ENCODE measurements at regions not wholly inside any gene's neighbourhood (a gene's known extent, or its start where the extent isn't known, plus 50 kb on each side); places are given as distances from the start of the nearest gene placed in this dataset.

DNA sequence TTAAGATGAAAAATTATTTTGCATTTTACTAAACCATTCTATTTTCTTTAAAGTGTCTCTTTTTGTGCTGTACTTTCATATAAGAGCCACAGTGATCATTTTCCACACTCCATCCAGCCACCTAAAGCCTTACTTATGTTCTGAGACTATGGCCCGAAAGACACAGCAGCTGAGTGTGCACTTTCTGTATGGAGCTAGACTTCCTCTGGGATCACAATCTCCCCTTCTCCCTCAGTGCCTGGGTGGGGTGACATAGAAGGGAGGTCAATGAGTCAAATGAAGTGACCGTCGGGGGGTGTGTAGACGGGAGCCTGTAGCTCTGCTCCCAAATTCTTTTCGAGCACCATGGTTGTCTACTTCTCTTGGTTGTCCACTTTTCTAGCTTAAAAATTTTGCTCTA lies 97.8 kb upstream of the ARL4C start:
- SMC1A ChIA-PET (ENCODE audit: uncharacterized antibody, unreplicated experiment) = no interaction called here
- whole genome bisulfite sequencing (ENCODE audit: insufficient coverage, insufficient replicate concordance, low lambda C conversion rate, missing lambda C conversion rate) = 42% methylated on average over 5 of the region's 5 CpGs
- H3K9ac ChIP-seq (ENCODE audit: control insufficient read depth, insufficient read depth, low read length) = no peak overlapping the region
- no peak overlapping the region for H2AFZ ChIP-seq (ENCODE audit: control insufficient read depth, low read depth, low read length)
- H4K20me1 ChIP-seq (ENCODE audit: control insufficient read depth, insufficient read depth) = no peaks in the 10 kb centered on the region
- in situ Hi-C loops (cut with MboI) (no loop called here), intact Hi-C loops (cut with micrococcal nuclease; ENCODE audit: unreplicated experiment) (no loop called here)
- H3K4me2 ChIP-seq (ENCODE audit: control insufficient read depth, insufficient read depth) = no peak overlapping the region
- CTCF ChIA-PET = no interaction called here
- no peaks in the 10 kb centered on the region for H3K9me3 ChIP-seq (replicated peaks; ENCODE audit: control insufficient read depth, insufficient read depth, low read length)
- POLR2A ChIA-PET = no interaction called here
- RAD21 ChIA-PET (ENCODE audit: unreplicated experiment) = no interaction called here
- TF ChIP-seq HDAC6 (IDR thresholded peaks at IDR 0.05; ENCODE audit: unreplicated experiment) = no peak
- TF ChIP-seq, protein P1, sequence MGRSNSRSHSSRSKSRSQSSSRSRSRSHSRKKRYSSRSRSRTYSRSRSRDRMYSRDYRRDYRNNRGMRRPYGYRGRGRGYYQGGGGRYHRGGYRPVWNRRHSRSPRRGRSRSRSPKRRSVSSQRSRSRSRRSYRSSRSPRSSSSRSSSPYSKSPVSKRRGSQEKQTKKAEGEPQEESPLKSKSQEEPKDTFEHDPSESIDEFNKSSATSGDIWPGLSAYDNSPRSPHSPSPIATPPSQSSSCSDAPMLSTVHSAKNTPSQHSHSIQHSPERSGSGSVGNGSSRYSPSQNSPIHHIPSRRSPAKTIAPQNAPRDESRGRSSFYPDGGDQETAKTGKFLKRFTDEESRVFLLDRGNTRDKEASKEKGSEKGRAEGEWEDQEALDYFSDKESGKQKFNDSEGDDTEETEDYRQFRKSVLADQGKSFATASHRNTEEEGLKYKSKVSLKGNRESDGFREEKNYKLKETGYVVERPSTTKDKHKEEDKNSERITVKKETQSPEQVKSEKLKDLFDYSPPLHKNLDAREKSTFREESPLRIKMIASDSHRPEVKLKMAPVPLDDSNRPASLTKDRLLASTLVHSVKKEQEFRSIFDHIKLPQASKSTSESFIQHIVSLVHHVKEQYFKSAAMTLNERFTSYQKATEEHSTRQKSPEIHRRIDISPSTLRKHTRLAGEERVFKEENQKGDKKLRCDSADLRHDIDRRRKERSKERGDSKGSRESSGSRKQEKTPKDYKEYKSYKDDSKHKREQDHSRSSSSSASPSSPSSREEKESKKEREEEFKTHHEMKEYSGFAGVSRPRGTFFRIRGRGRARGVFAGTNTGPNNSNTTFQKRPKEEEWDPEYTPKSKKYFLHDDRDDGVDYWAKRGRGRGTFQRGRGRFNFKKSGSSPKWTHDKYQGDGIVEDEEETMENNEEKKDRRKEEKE (IDR thresholded peaks at IDR 0.05) = no peak
- no peak for TF ChIP-seq POLR2AphosphoS5 (IDR thresholded peaks at IDR 0.05; ENCODE audit: low read length)
- no peak for TF ChIP-seq FOXM1 (IDR thresholded peaks at IDR 0.05; ENCODE audit: low read depth, low read length)
- TF ChIP-seq, protein P2, sequence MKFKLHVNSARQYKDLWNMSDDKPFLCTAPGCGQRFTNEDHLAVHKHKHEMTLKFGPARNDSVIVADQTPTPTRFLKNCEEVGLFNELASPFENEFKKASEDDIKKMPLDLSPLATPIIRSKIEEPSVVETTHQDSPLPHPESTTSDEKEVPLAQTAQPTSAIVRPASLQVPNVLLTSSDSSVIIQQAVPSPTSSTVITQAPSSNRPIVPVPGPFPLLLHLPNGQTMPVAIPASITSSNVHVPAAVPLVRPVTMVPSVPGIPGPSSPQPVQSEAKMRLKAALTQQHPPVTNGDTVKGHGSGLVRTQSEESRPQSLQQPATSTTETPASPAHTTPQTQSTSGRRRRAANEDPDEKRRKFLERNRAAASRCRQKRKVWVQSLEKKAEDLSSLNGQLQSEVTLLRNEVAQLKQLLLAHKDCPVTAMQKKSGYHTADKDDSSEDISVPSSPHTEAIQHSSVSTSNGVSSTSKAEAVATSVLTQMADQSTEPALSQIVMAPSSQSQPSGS (IDR thresholded peaks at IDR 0.05; ENCODE audit: low read length) = no peak
- no peak for TF ChIP-seq EP300 (IDR thresholded peaks at IDR 0.05; ENCODE audit: borderline replicate concordance in 1 of 2, control insufficient read depth in 1 of 2, low read depth in 2 of 2, low read length in 2 of 2)
- no peak for TF ChIP-seq BCL11A (IDR thresholded peaks at IDR 0.05; ENCODE audit: low read depth, low read length)
- TF ChIP-seq LARP7 (IDR thresholded peaks at IDR 0.05) = no peak
- TF ChIP-seq SMAD5 (IDR thresholded peaks at IDR 0.05; ENCODE audit: low read depth) = no peak
- TF ChIP-seq, protein P3, sequence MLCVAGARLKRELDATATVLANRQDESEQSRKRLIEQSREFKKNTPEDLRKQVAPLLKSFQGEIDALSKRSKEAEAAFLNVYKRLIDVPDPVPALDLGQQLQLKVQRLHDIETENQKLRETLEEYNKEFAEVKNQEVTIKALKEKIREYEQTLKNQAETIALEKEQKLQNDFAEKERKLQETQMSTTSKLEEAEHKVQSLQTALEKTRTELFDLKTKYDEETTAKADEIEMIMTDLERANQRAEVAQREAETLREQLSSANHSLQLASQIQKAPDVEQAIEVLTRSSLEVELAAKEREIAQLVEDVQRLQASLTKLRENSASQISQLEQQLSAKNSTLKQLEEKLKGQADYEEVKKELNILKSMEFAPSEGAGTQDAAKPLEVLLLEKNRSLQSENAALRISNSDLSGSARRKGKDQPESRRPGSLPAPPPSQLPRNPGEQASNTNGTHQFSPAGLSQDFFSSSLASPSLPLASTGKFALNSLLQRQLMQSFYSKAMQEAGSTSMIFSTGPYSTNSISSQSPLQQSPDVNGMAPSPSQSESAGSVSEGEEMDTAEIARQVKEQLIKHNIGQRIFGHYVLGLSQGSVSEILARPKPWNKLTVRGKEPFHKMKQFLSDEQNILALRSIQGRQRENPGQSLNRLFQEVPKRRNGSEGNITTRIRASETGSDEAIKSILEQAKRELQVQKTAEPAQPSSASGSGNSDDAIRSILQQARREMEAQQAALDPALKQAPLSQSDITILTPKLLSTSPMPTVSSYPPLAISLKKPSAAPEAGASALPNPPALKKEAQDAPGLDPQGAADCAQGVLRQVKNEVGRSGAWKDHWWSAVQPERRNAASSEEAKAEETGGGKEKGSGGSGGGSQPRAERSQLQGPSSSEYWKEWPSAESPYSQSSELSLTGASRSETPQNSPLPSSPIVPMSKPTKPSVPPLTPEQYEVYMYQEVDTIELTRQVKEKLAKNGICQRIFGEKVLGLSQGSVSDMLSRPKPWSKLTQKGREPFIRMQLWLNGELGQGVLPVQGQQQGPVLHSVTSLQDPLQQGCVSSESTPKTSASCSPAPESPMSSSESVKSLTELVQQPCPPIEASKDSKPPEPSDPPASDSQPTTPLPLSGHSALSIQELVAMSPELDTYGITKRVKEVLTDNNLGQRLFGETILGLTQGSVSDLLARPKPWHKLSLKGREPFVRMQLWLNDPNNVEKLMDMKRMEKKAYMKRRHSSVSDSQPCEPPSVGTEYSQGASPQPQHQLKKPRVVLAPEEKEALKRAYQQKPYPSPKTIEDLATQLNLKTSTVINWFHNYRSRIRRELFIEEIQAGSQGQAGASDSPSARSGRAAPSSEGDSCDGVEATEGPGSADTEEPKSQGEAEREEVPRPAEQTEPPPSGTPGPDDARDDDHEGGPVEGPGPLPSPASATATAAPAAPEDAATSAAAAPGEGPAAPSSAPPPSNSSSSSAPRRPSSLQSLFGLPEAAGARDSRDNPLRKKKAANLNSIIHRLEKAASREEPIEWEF (IDR thresholded peaks at IDR 0.05; ENCODE audit: insufficient replicate concordance, low read depth, low read length) = no peak
- TF ChIP-seq BACH1 (IDR thresholded peaks at IDR 0.05; ENCODE audit: borderline replicate concordance) = no peak
- TF ChIP-seq ZNF622 (IDR thresholded peaks at IDR 0.05) = no peak
- no peaks in the 10 kb centered on the region; a peak in 1 of 4 replicates for H3K27me3 ChIP-seq (replicated peaks in 1 of 2; ENCODE audit: control insufficient read depth in 2 of 2, insufficient read depth in 2 of 2, low read length in 1 of 2)
- no peaks in the 10 kb centered on the region for H3K4me1 ChIP-seq (ENCODE audit: control insufficient read depth, insufficient read depth, low read length)
- no peaks in the 10 kb centered on the region for H3K36me3 ChIP-seq (ENCODE audit: control insufficient read depth in 2 of 2, insufficient read depth in 2 of 2, low read length in 1 of 2)
- no peak overlapping the region for H3K27ac ChIP-seq (ENCODE audit: control insufficient read depth, insufficient read depth)
- no peaks in the 10 kb centered on the region for H3K79me2 ChIP-seq (ENCODE audit: control insufficient read depth, insufficient read depth, low read length)
- FAIRE-seq = no peak
- ATAC-seq = no peak
- no peak overlapping the region for H3K4me3 ChIP-seq
- no TSS peak for BruUV-seq (replicated peaks)
- DNase-seq (ENCODE audit: low read depth, low spot score) = no peak
